Gastrocnemius medialis (tissue), 4 donors: ENCODE measurements at regions not wholly inside any gene's neighbourhood (a gene's known extent, or its start where the extent isn't known, plus 50 kb on each side); places are given as distances from the start of the nearest gene placed in this dataset.
A peak's percentile ranks its signal among the peaks of the same experiment; 100 is the strongest.

Experiments
- ATAC-seq, 2 donors: fragments of 150-250 bp; one replicate each; pipeline ENCODE4 v1.9.1; 2016
- DNase-seq, 2 donors: peaks; one replicate each; pipeline ENCODE4 v3.0.0-alpha.2; 2019
- H3K27ac ChIP-seq, 4 donors: fragments of 200-600 bp; sonication (generic); 1 replicate in 1 of 4; 2 replicates in 3 of 4; pipeline ENCODE4 v1.5.1; 2016 to 2018; ENCODE audit warnings: mild to moderate bottlenecking in 2 of 4, moderate library complexity in 1 of 4
- H3K27me3 ChIP-seq, 3 donors: fragments of 200-600 bp; sonication (generic) in 2 of 3; 1 replicate in 1 of 3; 2 replicates in 2 of 3; pipeline versions ENCODE4 v1.5.1 to v1.6.0; 2016 to 2019; ENCODE audit warnings: mild to moderate bottlenecking in 1 of 3, moderate library complexity in 1 of 3
- H3K36me3 ChIP-seq, 2 donors: fragments of 200-600 bp; sonication (generic) in 1 of 2; one replicate each; pipeline ENCODE4 v1.5.1; 2017 to 2018
- H3K4me1 ChIP-seq, 2 donors: fragments of 200-600 bp; sonication (generic) in 1 of 2; one replicate each; pipeline ENCODE4 v1.5.1; 2016 to 2017; ENCODE audit warnings: mild to moderate bottlenecking in 2 of 2
- H3K4me3 ChIP-seq, 4 donors: fragments of 200-600 bp; sonication (generic) in 3 of 4; 1 replicate in 1 of 4; 2 replicates in 3 of 4; pipeline ENCODE4 v1.5.1; 2016 to 2019; ENCODE audit warnings: mild to moderate bottlenecking in 2 of 4
- H3K9me3 ChIP-seq, 3 donors: fragments of 200-600 bp; sonication (generic) in 2 of 3; 1 replicate in 1 of 3; 2 replicates in 2 of 3; pipeline ENCODE4 v1.5.1; 2016 to 2019
- POLR2A ChIP-seq, 2 donors: fragments of 450-650 bp; IDR thresholded peaks; one replicate each; pipeline ENCODE4 v1.6.1; 2017; ENCODE audit warnings: antibody characterized with exemption in 2 of 2, mild to moderate bottlenecking in 2 of 2, moderate library complexity in 2 of 2
- in situ Hi-C, 4 donors: fragments of 200-750 bp; cut with MboI; loops; one replicate each; pipeline versions ENCODE4 v1.15.0 to v1.8.0; 2017; ENCODE audit warnings: low sequenced_read_pairs in 4 of 4
- intact Hi-C: fragments of 100-400 bp; cut with DNase I; formaldehyde crosslinking; loops from one replicate; pipeline ENCODE4 v1.15.1; 2023; ENCODE audit warnings: low total_unique reads
- TF ChIP-seq, protein P1 (sequence below), 5 experiments: fragments of 450-650 bp in 3 of 5; fragments of 200-600 bp in 2 of 5; sonication (generic) in 2 of 5; IDR thresholded peaks in 4 of 5; conservative IDR thresholded peaks in 1 of 5; 1 replicate in 4 of 5; 2 replicates in 1 of 5; pipeline ENCODE4 v1.5.1; 2016 to 2019; ENCODE audit warnings: antibody characterized with exemption in 5 of 5, mild to moderate bottlenecking in 3 of 5, moderate library complexity in 3 of 5

DNA sequence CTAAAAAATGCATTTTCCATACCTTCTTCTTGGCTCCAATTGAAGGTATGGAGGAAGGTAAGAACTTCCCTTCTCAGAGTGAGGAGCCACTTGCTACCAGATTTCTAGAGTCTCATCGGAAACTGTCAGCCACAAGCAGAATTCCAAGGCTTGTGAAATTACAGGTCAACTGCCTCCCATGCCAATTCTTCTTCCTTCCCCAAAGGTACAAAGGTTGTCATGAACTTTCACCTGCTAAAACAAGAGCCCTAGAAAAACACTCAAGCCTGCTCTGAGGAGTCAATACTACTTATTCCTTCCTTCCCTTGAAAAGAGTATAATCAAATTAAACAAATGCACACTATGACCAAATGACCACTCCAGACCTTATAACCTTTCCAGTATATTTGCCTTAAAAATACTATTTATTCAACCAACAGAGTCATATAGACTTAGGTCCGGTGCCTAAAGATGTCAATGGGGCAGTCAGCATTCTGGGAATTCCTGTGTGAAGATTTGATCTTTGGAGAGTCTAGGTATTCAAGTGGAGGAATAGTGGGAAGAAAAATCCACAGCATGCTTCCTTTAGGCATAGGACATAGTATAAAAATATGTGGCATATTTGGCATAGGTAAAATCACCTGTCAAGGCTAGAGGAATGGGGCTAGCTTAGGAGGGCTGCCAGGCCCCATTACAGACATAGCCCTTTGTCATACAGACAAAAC lies 539.3 kb downstream of the LIG4 start:
- TF ChIP-seq, protein P1, sequence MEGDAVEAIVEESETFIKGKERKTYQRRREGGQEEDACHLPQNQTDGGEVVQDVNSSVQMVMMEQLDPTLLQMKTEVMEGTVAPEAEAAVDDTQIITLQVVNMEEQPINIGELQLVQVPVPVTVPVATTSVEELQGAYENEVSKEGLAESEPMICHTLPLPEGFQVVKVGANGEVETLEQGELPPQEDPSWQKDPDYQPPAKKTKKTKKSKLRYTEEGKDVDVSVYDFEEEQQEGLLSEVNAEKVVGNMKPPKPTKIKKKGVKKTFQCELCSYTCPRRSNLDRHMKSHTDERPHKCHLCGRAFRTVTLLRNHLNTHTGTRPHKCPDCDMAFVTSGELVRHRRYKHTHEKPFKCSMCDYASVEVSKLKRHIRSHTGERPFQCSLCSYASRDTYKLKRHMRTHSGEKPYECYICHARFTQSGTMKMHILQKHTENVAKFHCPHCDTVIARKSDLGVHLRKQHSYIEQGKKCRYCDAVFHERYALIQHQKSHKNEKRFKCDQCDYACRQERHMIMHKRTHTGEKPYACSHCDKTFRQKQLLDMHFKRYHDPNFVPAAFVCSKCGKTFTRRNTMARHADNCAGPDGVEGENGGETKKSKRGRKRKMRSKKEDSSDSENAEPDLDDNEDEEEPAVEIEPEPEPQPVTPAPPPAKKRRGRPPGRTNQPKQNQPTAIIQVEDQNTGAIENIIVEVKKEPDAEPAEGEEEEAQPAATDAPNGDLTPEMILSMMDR (IDR thresholded peaks at IDR 0.05 in 4 of 5, conservative IDR thresholded peaks at IDR 0.05 in 1 of 5), result no peak
- TF ChIP-seq POLR2A (IDR thresholded peaks at IDR 0.05), result no peak
- no peak for ATAC-seq

DNA sequence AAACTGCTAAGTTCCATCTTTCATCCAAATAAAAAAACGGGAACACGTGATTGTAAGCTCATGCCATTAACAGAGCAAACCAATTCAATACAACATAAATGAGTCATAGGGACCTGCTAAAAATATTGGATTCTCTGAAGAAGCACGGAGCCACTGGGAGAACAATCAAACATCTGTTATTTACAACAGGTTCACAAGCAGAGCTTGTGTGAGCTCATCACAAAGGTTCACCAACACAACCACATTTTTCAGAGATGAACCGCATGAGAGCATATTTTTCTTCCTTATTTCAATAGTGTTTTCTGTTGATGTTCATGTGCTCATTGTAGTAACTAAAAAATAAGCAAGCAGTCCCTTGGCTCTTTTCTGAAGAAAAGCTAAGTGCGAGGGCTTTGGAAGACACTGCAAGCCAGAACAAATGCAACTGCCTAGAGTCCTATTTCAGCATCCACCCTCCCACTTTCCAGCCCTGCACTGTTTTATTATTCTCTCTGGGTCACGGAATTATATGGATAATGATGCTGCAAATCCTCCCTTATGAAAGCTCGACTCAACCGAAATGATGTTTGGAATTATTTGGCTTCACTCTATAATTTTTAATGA lies 545.8 kb downstream of the LIG4 start:
- Histone ChIP-seq H3K4me1 (no peaks in the 10 kb centered on the region), H3K27ac (no peak overlapping the region), H3K4me3 (no peak overlapping the region), H3K27me3 (no peaks in the 10 kb centered on the region), H3K36me3 (no peaks in the 10 kb centered on the region), H3K9me3 (no peaks in the 10 kb centered on the region)
- ATAC-seq (no peak), DNase-seq (no peak)
- no peak for TF ChIP-seq POLR2A (IDR thresholded peaks at IDR 0.05)
- TF ChIP-seq, protein P1 (IDR thresholded peaks at IDR 0.05 in 4 of 5, conservative IDR thresholded peaks at IDR 0.05 in 1 of 5), result no peak
- intact Hi-C loops, result no loop called here
- in situ Hi-C loops, result loop anchor here in 1 of 4 donors (25.0 kb wide), 1 partner anchor 457 kb away; no protein-coding TSS in a partner anchor

More for the DNA sequence above, 539.3 kb downstream of the LIG4 start:
- Histone ChIP-seq H3K27me3 (no peaks in the 10 kb centered on the region), H3K4me3 (no peak overlapping the region), H3K9me3 (no peaks in the 10 kb centered on the region), H3K36me3 (no peaks in the 10 kb centered on the region), H3K4me1 (no peaks in the 10 kb centered on the region), H3K27ac (no peak overlapping the region)
- DNase-seq, result no peak
- in situ Hi-C loops, result no loop called here
- intact Hi-C loops, result no loop called here

DNA sequence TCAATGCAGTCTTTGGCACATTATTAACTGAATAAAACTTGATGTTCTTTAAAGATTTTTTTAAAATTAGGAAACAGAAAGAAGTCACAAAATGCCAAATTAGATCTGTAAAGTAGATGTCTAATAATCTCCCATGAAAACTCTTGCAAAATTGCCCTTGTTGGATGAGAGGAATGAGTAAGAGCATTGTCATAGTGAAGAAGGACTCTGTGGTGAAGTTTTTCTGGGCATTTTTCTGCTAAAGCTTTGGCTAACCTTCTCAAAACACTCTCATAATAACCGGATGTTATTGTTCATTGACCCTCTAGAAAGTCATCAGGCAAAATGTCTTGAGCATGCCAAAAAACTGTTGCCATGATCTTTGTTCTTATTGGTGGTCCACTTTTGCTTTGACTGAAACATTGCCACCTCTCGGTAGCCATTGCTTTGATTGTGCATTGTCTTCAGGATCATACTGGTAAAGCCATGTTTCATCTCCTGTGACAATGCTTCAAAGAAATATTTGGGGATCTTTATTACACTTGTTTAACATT lies 549.3 kb downstream of the LIG4 start:
- DNase-seq (no peak), ATAC-seq (no peak)
- H3K9me3 ChIP-seq, result no peaks in the 10 kb centered on the region
- no peak overlapping the region for H3K4me3 ChIP-seq
- H3K27ac ChIP-seq, result no peak overlapping the region
- no peak for TF ChIP-seq POLR2A (IDR thresholded peaks at IDR 0.05)
- TF ChIP-seq, protein P1 (IDR thresholded peaks at IDR 0.05 in 4 of 5, conservative IDR thresholded peaks at IDR 0.05 in 1 of 5), result no peak
- H3K4me1 ChIP-seq, result no peaks in the 10 kb centered on the region
- in situ Hi-C loops (loop anchor here in 1 of 4 donors (25.0 kb wide), 1 partner anchor 454 kb away; no protein-coding TSS in a partner anchor), intact Hi-C loops (no loop called here)
- H3K27me3 ChIP-seq, result no peaks in the 10 kb centered on the region
- no peaks in the 10 kb centered on the region for H3K36me3 ChIP-seq

DNA sequence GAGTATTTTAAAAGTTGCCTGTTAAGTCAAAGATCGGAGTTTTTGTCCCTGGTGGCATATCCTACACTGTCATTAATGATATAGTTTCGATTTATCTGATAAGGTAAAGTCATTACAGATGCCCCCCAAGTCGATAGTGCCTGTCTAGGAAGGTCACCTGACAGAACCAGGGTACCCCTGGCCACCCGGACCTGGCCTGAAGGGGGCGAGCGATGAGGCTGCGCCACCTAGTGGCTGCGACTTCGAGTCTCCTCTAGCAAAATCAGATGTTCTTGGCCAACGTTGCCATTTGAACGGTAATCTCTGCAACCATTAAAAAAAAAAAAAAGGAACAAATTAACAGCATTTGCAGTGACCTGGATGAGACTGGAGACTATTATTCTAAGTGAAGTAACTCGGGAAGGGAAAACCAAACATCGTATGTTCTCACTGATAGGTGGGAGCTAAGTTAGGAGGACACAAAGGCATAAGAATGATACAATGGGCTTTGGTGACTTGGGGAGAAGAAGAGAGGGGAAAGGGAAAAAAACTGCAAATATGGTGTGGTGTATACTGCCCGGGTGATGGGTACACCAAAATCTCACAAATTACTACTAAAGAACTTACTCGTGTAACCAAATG lies 565.1 kb downstream of the LIG4 start:
- ATAC-seq (no peak), DNase-seq (no peak)
- H3K4me3 ChIP-seq, result no peak overlapping the region
- no peaks in the 10 kb centered on the region for H3K27me3 ChIP-seq
- no peaks in the 10 kb centered on the region for H3K36me3 ChIP-seq
- in situ Hi-C loops (loop anchor here in 2 of 4 donors (10.0 to 25.0 kb wide), 2 partner anchors 435 to 438 kb away; no protein-coding TSS in a partner anchor), intact Hi-C loops (loop anchor here (10.0 kb wide), 1 partner anchor 435 kb away; no protein-coding TSS in a partner anchor)
- TF ChIP-seq, protein P1 (IDR thresholded peaks at IDR 0.05 in 4 of 5, conservative IDR thresholded peaks at IDR 0.05 in 1 of 5), result peak in 3 of 5 experiments; percentile 10 to 48 (median 45)
- no peak for TF ChIP-seq POLR2A (IDR thresholded peaks at IDR 0.05)
- no peaks in the 10 kb centered on the region for H3K9me3 ChIP-seq
- H3K4me1 ChIP-seq, result no peaks in the 10 kb centered on the region
- H3K27ac ChIP-seq, result no peak overlapping the region
